CD4-positive, alpha-beta T cell treated with Interleukin-10 for 1 hour (primary cell): ENCODE measurements at regions not wholly inside any gene's neighbourhood (a gene's known extent, or its start where the extent isn't known, plus 50 kb on each side); places are given as distances from the start of the nearest gene placed in this dataset.

ENCODE experiments used
- DNase-seq: peaks from one replicate; pipeline ENCODE4 v3.0.0-alpha.2; 2020

GRCh38 chr7:16045296-16045695 is 358.8 kb upstream of the MEOX2 start:
- DNase-seq = no peak

- DNase-seq = no peak
Observed at GRCh38 chr7:16044645-16045044, 358.2 kb upstream of the MEOX2 start.

- DNase-seq = no peak
Observed at GRCh38 chr7:16040346-16040745, 353.9 kb upstream of the MEOX2 start.

DNA sequence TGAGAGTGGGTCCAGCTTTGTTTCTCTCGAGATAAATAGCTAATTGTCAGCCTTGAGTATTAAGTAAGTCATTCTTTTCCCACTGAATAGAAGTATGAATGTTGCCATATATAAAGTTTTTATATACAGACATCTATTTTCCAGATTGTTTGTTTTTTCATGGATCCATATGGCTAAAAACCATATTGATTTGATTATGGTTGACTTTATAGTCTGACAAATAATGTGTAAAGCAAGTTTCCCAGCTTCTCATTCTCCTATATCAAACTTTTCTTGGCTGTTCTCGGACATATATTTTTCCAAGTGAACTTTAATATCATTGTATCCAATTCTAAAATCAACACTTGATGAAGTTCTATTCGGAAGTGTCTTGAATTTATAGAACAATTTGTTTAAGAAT is 352.4 kb upstream of the MEOX2 start:
- DNase-seq = no peak

DNA sequence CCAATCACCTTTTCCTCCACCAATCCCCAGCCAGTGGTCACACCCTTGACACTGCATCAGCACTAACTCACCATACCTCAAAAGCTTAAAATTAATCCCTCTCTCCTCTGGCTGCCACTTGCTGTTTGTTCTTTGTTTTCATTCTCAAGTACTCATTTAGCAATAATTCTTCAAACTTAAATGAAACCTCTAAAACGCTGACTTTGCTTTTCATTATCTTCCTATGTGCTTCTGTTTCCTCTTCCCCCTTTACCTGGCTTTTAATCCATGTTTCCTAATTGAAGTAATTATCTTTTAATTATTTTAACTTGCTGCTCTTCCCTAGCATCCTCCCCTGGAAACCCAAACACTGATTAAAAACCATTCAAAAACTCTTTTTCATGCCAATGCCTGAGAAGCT is 348.9 kb upstream of the MEOX2 start:
- no peak for DNase-seq

DNA sequence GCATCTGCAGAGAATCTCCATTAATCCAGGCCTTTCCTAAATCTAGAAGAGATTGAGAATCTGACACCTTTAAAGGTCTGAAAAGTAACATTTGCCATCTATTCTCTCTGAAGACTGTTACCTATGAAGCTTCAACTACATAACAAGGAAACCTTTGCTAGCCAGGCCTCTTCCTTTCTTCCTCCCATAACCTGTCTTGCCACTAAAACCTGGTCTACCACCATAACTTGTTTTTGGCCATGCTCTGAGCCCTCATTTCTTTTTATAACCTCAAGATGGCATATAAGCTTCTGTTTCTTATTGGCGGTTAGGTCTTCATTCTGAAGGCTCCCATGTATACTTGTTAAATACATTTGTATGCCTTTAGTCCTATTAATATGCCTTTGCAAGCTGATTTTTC is 348.4 kb upstream of the MEOX2 start:
- DNase-seq = no peak

DNA sequence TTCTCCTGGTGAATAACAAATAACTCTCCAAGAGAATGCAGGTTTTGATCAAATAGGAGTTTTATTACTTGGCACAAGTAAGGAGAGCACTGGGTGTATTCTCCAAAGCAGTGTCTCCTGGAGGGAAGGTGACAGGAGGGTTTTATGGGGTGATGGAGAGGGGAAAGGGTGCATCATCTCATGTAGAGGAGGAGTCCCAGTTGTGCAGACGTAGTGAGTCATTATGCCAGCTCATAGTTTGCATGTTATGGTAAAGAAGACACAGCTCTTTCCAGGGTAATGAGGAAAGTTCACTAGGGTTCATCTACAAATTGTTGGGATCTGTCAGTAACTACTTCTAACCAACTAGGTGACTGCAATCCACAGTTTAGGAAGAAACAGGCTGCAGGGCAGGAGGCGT is 347.9 kb upstream of the MEOX2 start:
- no peak for DNase-seq

- DNase-seq = no peak
Observed at GRCh38 chr7:16033233-16033632, 346.8 kb upstream of the MEOX2 start.

DNA sequence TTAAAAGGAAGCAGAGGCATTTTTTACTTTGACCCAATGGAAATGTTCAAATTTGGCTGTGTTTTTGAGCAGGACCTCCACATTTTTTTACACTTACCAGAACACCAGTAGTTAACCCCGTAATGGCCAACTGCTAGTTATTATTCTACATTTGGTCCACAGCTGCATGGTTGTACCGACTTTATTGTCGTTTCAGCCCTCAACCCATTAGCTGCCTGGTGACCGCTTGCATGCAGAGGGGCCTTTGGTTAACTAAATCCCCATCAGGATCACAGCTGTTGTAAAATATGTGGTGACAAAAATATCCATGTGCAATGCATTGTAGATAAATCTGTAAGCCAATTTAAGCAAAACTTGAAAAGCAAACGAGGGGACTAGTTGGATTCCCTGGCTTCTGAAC is 342.2 kb upstream of the MEOX2 start:
- no peak for DNase-seq

DNA sequence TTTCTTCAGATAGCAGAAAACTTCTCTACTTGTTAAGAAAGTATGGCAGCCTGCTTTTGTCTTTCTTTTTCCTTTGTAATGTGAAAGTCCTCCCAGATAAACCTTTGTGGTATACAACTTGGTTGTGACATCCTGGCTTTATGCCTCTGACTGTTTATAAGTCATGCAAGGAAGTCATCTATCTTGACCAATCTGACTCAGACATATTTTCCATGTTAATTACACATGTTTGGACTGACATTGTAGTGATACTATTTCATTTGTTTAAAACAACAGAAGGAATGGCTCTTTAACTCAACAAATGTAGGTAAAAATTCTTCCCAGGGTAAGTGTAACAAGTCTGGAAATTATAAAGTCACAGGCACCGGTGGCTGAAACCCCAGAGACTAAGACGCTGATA is 341.6 kb upstream of the MEOX2 start:
- DNase-seq = no peak

DNA sequence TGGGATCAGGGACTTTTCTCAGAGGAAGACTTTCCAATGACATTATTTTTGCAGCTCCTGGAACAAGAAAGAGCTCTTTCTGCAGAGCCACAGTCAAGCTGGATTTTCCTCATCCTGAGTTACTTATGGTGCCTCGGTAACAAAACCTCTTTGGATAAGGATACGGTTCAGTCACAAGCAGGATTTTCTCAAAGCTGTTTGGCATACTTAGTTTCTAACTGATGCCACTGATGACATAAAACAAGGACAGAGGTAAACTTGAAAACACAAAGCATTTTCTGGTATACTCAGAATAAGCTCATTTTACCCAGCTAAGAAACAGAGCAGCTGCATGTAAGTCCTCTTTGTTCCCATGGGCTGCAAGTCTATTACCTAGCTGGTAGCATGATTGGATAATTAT is 340.9 kb upstream of the MEOX2 start:
- no peak for DNase-seq

DNA sequence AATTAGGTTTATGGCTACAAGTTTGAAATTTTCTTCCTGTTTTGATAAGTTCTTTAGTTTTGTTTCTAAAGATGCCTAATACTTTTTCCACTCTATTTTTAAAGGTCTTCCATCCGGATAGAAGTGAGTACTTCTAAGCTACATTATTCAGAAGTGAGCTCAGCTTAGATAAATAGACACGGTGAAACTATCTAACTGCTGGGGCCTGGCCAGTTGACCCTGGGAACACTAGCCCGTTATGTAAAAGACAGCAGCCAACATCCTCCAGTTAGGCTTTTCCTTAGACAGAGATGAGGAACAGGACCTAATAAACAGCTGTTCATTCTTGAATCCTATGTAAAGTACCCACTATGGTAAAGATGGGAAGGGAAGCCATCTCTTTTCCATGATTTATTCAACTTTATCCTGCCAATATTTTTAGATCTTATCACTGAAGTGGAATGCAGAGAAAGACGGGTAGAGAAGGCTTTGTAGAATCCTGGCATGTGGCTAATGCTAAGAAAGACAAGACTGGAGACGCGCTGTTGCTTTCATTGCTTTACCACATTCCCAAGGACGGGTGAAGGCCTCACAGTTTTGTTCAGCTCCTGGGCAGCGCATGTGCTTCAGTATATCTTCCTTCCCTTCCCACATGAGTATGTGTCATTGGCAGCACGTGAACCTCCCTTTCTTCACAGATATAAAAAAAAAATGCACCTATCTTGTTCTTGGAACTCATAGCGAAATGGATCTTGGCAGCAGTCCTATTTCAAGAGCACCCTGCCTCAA is 340.0 kb upstream of the MEOX2 start:
- no peak for DNase-seq

DNA sequence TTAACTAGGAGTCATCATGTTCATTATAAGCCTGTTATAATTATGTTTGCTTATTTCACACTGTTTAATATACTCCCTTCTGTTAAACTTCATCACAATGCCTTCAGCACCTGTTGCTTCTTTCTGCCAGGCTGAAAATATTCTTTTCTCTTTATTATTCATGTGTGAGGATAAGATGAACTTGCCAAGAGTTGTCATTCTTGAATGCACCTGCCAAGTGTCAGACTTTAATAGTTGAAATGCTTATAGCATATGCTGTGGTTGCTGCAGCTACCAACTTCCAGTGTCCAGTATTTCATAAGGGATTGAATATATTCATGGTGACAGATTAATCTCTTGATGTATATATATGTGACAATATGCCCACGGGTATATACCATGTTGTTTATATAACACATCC is 339.2 kb upstream of the MEOX2 start:
- DNase-seq = no peak

GRCh38 chr7:16023503-16023902 is 337.0 kb upstream of the MEOX2 start:
- DNase-seq = no peak

- no peak for DNase-seq
Observed at GRCh38 chr7:16023046-16023445, 336.6 kb upstream of the MEOX2 start.

DNA sequence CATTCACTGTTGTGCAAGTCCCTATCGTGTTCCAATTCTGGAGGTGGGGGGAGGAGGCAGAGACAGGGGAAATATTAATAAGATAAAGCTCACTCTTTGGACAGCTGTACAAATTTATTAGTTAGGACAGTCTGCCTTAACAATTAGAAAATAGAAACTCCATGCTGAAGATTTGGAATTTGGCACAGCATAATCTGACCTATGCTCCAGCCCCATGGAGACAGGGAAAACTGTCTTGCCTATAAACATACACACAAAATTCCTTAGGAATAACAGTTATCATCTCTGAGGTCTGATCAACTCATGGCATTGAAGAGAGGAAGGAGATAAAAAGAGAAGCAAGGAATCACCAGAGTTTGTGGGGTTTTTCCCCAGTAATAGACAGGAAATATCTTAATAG is 335.4 kb upstream of the MEOX2 start:
- DNase-seq = no peak

GRCh38 chr7:16015981-16016380 is 329.5 kb upstream of the MEOX2 start:
- DNase-seq = no peak

GRCh38 chr7:16014031-16014430 is 327.5 kb upstream of the MEOX2 start:
- no peak for DNase-seq

DNA sequence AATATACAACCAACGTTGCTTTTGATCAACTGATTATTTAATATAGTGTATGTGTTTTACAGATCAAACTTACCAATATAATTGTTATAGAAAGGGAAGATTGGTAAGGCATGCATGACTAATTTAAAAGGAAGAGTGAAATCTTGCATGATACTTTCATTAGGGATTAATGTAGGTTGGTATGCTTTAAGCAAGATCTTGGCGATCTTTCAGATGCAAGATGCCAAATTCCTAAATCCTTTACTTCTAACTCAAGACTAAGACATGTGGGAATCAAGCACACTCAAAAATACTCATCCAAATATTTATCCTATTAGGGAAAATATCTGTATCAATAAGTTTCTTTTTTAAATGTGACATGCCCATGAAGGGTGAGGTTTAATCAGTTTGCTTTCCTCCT is 321.4 kb upstream of the MEOX2 start:
- DNase-seq = no peak

GRCh38 chr7:16004702-16005101 is 318.2 kb upstream of the MEOX2 start:
- DNase-seq = no peak

GRCh38 chr7:16001477-16001876 is 315.0 kb upstream of the MEOX2 start:
- no peak for DNase-seq

DNA sequence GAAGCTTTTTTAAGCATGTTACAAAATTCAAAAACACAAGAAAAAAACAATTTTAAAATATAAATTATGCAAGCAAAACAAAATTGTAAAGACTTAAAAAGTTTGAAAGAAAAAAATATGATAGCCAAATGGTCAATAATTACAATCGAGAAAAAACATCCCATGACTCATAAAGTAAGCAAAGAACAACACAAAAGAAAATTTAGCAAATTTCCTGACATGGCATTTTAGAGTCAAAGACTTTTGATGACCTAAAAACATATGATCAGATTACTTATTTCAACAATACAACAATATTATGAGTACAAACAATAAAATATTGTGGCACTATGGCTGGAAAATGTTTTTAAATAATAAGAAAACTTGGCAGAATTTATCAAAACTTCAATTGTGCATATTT is 312.1 kb upstream of the MEOX2 start:
- DNase-seq = no peak

DNA sequence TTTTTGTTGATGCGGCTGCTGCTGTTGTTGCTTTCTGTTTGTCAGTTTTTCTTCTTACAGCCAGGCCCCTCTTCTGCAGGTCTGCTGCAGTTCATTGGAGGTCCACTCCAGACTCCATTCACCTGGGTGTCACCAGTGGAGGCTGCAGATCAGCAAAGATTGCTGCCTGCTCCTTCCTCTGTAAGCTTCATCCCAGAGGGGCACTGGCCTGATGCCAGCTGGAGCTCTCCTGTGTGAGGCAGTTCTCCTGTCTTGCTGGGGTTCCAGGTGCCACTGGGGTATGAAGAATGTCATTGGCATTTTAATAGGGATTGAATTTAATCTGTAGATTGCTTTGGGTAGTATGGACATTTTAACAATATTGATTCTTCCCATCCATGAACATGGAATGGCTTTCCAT is 308.5 kb upstream of the MEOX2 start:
- no peak for DNase-seq

DNA sequence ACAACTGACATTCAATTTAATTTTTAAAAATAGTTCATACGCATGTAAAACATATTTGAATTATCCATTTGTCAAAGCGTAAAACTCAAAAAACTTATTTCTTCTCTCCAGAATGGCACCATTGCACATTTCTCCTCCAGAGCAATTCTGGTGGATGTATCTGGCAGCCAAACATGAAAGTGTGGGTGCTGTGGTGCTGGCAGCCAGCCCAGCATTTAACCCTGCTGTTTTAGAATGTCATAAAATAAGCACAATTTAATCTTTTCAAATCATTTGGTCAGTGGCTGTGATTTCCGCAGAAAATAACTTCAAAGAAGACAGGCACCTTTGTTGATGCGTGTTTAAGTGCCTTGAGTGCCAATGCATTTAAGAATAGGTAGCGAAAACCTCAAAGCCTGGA is 302.7 kb upstream of the MEOX2 start:
- DNase-seq = no peak

GRCh38 chr7:15985587-15986384 is 299.3 kb upstream of the MEOX2 start:
- no peak for DNase-seq
